ENCODE measurements at regions not wholly inside any gene's neighbourhood (a gene's known extent, or its start where the extent isn't known, plus 50 kb on each side); places are given as distances from the start of the nearest gene placed in this dataset.

DNA sequence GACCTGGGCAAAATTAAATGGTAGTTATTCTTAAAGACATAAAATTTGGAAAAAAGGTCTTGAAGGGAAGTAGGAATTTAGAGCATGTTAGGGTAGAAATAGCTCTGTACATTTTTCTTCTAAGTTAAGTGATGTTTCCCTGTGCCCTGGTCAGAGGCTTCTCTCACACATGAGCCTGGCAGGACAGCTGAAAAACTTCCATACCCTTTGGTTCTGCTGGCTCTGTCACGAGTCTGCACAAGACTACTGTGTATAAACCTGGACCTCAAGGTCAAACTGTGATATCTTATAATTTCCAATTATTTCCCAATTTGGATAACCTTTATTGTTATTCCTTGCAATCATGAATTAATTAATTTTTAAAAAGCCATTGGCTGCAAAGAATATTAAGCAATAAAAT lies 664.7 kb downstream of the BCL11A start:
- POLR2A ChIA-PET (ENCODE audit: partially characterized antibody): no interaction called here
- 100% methylated on average over 1 of the region's 1 CpG; no CpG with 5 or more reads in 1 of the 2 experiments for WGBS, 2 experiments (ENCODE audit: extremely low coverage in 1 of 2, insufficient coverage in 1 of 2, insufficient read length in 1 of 2, insufficient replicate concordance in 2 of 2, low coverage in 1 of 2, low lambda C conversion rate in 2 of 2, missing lambda C conversion rate in 1 of 2)
- H2AFZ ChIP-seq (ENCODE audit: low read length): peak overlapping the region; percentile 87; the same call in 1 of the 2 replicates
- TF ChIP-seq SAP30 (IDR thresholded peaks at IDR 0.05; ENCODE audit: insufficient read depth, insufficient replicate concordance, low read length) (no peak), SIN3A (conservative IDR thresholded peaks at IDR 0.05 in 1 of 2, IDR thresholded peaks at IDR 0.05 in 1 of 2; ENCODE audit: low read depth in 1 of 2, low read length in 2 of 2) (no peak), HDAC6 (IDR thresholded peaks at IDR 0.05; ENCODE audit: low read depth, low read length) (no peak), POU5F1 (IDR thresholded peaks at IDR 0.05; ENCODE audit: low read depth, low read length) (no peak), KDM1A (IDR thresholded peaks at IDR 0.05; ENCODE audit: borderline replicate concordance, low read length) (no peak), ATF2 (IDR thresholded peaks at IDR 0.05; ENCODE audit: low read length) (no peak), CEBPB (IDR thresholded peaks at IDR 0.05; ENCODE audit: low read depth, low read length) (no peak), EP300 (IDR thresholded peaks at IDR 0.05; ENCODE audit: borderline replicate concordance in 1 of 2, low read depth in 2 of 2, low read length in 2 of 2) (no peak), JUND (IDR thresholded peaks at IDR 0.05; ENCODE audit: low read length) (no peak), CTBP2 (IDR thresholded peaks at IDR 0.05; ENCODE audit: borderline replicate concordance, insufficient read depth, insufficient read length, low read length) (no peak)
- TF ChIP-seq, protein P1, sequence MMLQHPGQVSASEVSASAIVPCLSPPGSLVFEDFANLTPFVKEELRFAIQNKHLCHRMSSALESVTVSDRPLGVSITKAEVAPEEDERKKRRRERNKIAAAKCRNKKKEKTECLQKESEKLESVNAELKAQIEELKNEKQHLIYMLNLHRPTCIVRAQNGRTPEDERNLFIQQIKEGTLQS (IDR thresholded peaks at IDR 0.05; ENCODE audit: insufficient read depth, low read depth, low read length): no peak

More for the DNA sequence above, 664.7 kb downstream of the BCL11A start:
- H3K9ac ChIP-seq (replicated peaks in 1 of 4; ENCODE audit: extremely low read depth in 1 of 4, low read depth in 3 of 4, low read length in 3 of 4): no peak overlapping the region
- H3K14ac ChIP-seq (ENCODE audit: insufficient read length): no peak overlapping the region
- H3K79me2 ChIP-seq (ENCODE audit: control insufficient read depth in 1 of 2, insufficient read depth in 2 of 2, low read length in 2 of 2): no peaks in the 10 kb centered on the region
- H3K27me3 ChIP-seq (replicated peaks in 1 of 4; ENCODE audit: control insufficient read depth in 3 of 4, extremely low read depth in 1 of 4, insufficient read depth in 3 of 4, low read length in 3 of 4): no peaks in the 10 kb centered on the region; a peak in 1 of 7 replicates
- no peak overlapping the region for H2BK5ac ChIP-seq (ENCODE audit: low read depth, low read length)
- no peak overlapping the region for H4K8ac ChIP-seq (ENCODE audit: extremely low read depth, insufficient read depth, low read length)
- H2BK12ac ChIP-seq (ENCODE audit: low read depth, low read length): no peak overlapping the region
- no peak overlapping the region for H3K4me3 ChIP-seq (ENCODE audit: extremely low read depth in 1 of 4, insufficient read depth in 2 of 4, low read depth in 3 of 4, low read length in 4 of 4)
- H3K18ac ChIP-seq (ENCODE audit: extremely low read depth, low read length): no peak overlapping the region
- H2BK120ac ChIP-seq (replicated peaks; ENCODE audit: low read depth, low read length): no peak overlapping the region
- H3K36me3 ChIP-seq (ENCODE audit: control insufficient read depth in 2 of 4, insufficient read depth in 4 of 4, low read length in 3 of 4): no peaks in the 10 kb centered on the region
- H2BK20ac ChIP-seq (ENCODE audit: low read length): no peak overlapping the region
- no peak for FAIRE-seq
- H4K5ac ChIP-seq (ENCODE audit: insufficient read length, low read depth, low read length): no peak overlapping the region
- H3K79me1 ChIP-seq (ENCODE audit: low read depth, low read length): no peaks in the 10 kb centered on the region
- no peak overlapping the region for H3K4ac ChIP-seq (replicated peaks; ENCODE audit: insufficient read length, low read depth, low read length)
- no peak overlapping the region for H3K23ac ChIP-seq (ENCODE audit: insufficient read length)
- CTCF ChIA-PET (ENCODE audit: partially characterized antibody): interaction anchor here (0.6 to 3.1 kb wide), 5 partner anchors 44 to 264 kb away, joined by 3 to 16 read pairs (median 4); no protein-coding TSS in a partner anchor
- no peak overlapping the region for H2AK5ac ChIP-seq (ENCODE audit: low read depth, low read length)
- no peak overlapping the region for H4K91ac ChIP-seq (replicated peaks; ENCODE audit: insufficient read length, low read length)
- H3K23me2 ChIP-seq (ENCODE audit: low read depth, low read length): no peaks in the 10 kb centered on the region
- H4K20me1 ChIP-seq (replicated peaks in 1 of 2; ENCODE audit: control insufficient read depth in 1 of 2, insufficient read depth in 2 of 2, low read length in 2 of 2): no peaks in the 10 kb centered on the region
- H3K4me2 ChIP-seq (ENCODE audit: insufficient read depth in 1 of 2, low read depth in 2 of 2, low read length in 2 of 2): no peak overlapping the region
- DNase-seq (ENCODE audit: low read depth in 1 of 2, low spot score in 2 of 2): no peak
- H3K9me3 ChIP-seq (ENCODE audit: insufficient read depth in 2 of 2, low read depth in 1 of 2, low read length in 1 of 2): no peaks in the 10 kb centered on the region
- no peak overlapping the region for H3K56ac ChIP-seq (replicated peaks; ENCODE audit: insufficient read length, low read depth, low read length)
- H3K27ac ChIP-seq (ENCODE audit: low read depth, low read length): no peak overlapping the region
- no peak overlapping the region for H2BK15ac ChIP-seq (ENCODE audit: low read length)
- H3K4me1 ChIP-seq (replicated peaks in 1 of 4; ENCODE audit: control insufficient read depth in 3 of 4, insufficient read depth in 4 of 4, low read length in 3 of 4): peaks cover 2 to 8% (median 4%) of the 10 kb centered on the region in 4 experiments; a peak in 5 of 7 replicates
